Activated naive CD4-positive, alpha-beta T cell treated with anti-CD3 and anti-CD28 coated beads, Interleukin-2, amount 50 U/mL, for 24 hours (primary cell): ENCODE measurements at regions not wholly inside any gene's neighbourhood (a gene's known extent, or its start where the extent isn't known, plus 50 kb on each side); places are given as distances from the start of the nearest gene placed in this dataset.
"Not testable (repeated sequence)": the region's sequence is repeated elsewhere in the genome, so short reads cannot be mapped to it uniquely, and the experiment has no call there.

Experiments
- H3K27ac Mint-ChIP-seq: one replicate; pipeline ENCODE4 v1.8.0; 2021; ENCODE audit warnings: mild to moderate bottlenecking, mixed read lengths
- H3K27me3 Mint-ChIP-seq: one replicate; pipeline ENCODE4 v1.8.0; 2021; ENCODE audit warnings: mixed read lengths
- H3K36me3 Mint-ChIP-seq: one replicate; pipeline ENCODE4 v1.8.0; 2021; ENCODE audit warnings: mixed read lengths
- H3K4me1 Mint-ChIP-seq: one replicate; pipeline ENCODE4 v1.8.0; 2021; ENCODE audit warnings: mixed read lengths
- H3K4me3 Mint-ChIP-seq: one replicate; pipeline ENCODE4 v1.8.0; 2021; ENCODE audit warnings: mild to moderate bottlenecking, mixed read lengths
- H3K9me3 Mint-ChIP-seq: one replicate; pipeline ENCODE4 v1.8.0; 2021; ENCODE audit warnings: mixed read lengths

DNA sequence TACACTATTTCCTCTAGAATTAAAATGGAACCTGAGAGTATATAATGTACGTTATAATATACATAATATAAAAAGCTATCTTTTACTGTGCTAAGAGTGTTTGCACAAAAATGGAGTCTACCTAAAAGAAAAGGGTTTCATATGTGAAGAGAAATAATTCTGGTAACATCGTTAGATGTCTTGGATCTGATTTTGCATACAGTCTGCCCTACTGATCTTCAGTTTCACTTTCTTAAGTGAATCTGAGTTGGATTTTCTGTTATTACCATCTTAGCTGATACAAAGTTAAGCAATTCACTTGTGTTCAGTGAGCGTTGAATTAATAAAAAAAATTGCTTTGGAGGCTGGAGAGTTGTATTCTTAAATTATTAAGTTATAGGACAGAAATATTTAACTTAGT is 502.1 kb upstream of the TMEFF2 start:
- Mint-ChIP-seq H3K36me3 (no peaks in the 10 kb centered on the region), H3K9me3 (no peaks in the 10 kb centered on the region), H3K27me3 (no peaks in the 10 kb centered on the region), H3K4me3 (no peak overlapping the region), H3K4me1 (no peaks in the 10 kb centered on the region), H3K27ac (no peak overlapping the region)

DNA sequence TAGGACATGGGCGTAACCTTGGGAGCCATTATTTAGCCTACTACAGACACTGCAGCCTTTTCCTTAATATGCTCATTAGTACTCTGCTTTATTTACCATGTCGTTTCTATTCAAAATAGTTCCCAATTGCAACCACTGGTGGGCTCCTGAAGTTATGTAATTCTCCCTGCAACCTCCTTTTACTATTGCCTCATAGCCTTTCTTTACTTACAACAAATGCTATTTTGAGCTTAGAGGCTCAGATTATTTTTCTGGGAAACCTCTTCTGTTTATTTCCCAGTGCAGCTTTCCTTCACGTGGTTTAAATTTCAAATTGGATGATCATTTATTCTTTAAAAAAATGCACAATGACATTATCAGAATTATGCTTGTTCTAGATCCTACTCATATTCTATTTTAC is 492.3 kb upstream of the TMEFF2 start:
- Mint-ChIP-seq H3K36me3 (no peaks in the 10 kb centered on the region), H3K4me3 (no peak overlapping the region), H3K27me3 (no peaks in the 10 kb centered on the region), H3K27ac (no peak overlapping the region), H3K4me1 (no peaks in the 10 kb centered on the region), H3K9me3 (no peaks in the 10 kb centered on the region)

DNA sequence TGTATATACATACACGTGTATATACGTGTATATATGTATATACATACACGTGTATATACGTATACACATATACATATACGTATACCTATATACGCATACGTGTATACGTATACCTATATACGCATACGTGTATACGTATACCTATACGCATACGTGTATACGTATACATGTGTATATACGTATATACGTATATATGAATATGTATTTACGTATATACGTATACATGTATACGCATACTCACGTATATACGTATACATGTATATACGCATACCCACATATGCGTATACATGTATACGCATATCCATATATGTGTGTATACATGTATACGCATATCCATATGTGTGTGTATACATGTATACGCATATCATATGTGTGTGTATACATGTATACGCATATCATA is 487.8 kb upstream of the TMEFF2 start:
- not testable (repeated sequence) for H3K27ac Mint-ChIP-seq, H3K4me1 Mint-ChIP-seq, H3K9me3 Mint-ChIP-seq, H3K36me3 Mint-ChIP-seq, H3K27me3 Mint-ChIP-seq, H3K4me3 Mint-ChIP-seq

DNA sequence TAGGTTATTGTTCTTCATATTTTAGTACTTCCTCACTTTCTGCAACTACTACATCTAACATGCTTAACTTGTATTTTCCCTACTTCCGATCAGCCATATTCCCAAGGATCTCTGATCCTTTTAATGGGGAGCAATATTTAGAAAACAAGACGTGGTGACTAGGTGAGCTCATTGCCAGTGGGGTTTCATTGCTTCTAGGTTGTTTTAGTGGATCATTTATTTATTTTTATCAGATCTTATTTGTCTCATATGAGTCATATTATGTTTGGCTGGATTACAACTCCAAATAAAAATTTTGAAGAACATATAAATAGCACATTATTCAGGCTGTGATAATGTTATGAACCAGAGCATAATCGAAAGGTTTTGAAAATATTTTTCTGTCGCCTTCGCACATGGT is 480.9 kb upstream of the TMEFF2 start:
- no peak overlapping the region for H3K27ac Mint-ChIP-seq
- H3K4me3 Mint-ChIP-seq, result no peak overlapping the region
- H3K36me3 Mint-ChIP-seq, result no peaks in the 10 kb centered on the region
- H3K9me3 Mint-ChIP-seq, result no peaks in the 10 kb centered on the region
- no peaks in the 10 kb centered on the region for H3K4me1 Mint-ChIP-seq
- no peaks in the 10 kb centered on the region for H3K27me3 Mint-ChIP-seq

DNA sequence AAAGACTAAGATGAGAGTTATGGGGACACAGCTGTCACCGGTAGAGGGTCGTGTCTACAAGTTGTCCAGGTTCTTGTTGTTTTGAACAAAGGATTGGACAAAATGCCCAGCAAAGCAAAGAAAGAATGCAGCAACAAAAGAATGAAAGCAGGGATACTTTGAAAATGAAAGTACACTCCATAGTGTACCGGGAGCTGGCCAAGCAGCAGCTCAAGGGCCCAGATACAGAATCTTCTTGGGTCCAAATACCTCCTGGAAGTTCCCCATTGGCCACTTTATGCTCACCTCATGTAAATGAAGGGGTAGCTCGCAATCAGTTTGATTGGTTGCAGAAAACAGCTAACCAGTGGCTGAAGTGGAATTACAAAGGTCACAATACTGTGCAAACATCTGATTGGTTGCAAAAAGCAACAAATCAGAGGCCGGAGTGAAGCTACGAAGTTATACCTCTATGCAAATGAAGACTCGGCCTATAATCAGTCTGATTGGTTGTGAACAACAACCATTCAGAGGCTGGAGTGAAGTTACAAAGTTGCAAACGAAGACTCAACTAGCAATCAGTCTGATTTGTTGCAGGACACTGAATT is 474.9 kb upstream of the TMEFF2 start:
- no peaks in the 10 kb centered on the region for H3K36me3 Mint-ChIP-seq
- no peak overlapping the region for H3K4me3 Mint-ChIP-seq
- H3K9me3 Mint-ChIP-seq, result no peaks in the 10 kb centered on the region
- no peaks in the 10 kb centered on the region for H3K4me1 Mint-ChIP-seq
- H3K27ac Mint-ChIP-seq, result no peak overlapping the region
- no peaks in the 10 kb centered on the region for H3K27me3 Mint-ChIP-seq

DNA sequence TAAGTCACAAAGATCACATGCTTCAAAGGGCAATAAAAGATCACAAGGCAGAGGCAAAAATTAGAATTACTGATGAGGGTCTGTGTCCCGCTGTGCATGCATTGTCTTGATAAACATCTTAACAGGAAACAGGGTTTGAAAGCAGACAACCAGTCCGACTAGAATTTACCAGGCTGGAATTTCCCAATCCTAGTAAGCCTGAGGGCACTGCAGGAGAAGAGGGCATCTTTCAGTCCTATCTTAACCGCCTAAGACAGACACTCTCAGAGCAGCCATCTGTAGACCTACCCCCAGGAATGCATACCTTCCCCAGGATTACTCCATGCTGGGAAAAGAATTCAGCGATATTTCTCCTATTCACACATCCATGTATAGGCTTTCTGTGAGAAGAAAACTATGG is 465.8 kb upstream of the TMEFF2 start:
- H3K27me3 Mint-ChIP-seq, H3K4me1 Mint-ChIP-seq, H3K36me3 Mint-ChIP-seq, H3K4me3 Mint-ChIP-seq, H3K27ac Mint-ChIP-seq, H3K9me3 Mint-ChIP-seq: not testable (repeated sequence)

DNA sequence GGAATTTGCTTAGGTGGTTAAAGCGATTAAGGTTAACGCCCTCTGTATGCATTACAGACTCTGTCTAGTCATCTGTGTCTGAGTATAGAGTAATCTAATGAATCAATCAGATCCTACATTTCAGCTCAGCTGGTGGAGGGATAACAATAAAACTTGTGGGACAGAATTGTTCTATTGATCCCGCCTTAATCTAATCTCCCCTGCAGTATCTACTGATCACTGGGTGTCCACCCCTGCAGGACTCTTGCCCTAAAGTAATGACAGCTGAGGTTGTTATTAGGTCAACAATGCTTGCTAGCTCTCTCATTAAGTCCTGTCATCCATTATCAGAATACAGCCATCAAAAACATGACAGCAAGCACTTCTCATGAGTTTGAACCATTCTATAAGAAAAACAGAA is 462.6 kb upstream of the TMEFF2 start:
- Mint-ChIP-seq H3K9me3 (peaks cover 11% of the 10 kb centered on the region), H3K4me1 (no peaks in the 10 kb centered on the region), H3K4me3 (no peak overlapping the region), H3K36me3 (no peaks in the 10 kb centered on the region), H3K27ac (no peak overlapping the region), H3K27me3 (no peaks in the 10 kb centered on the region)

DNA sequence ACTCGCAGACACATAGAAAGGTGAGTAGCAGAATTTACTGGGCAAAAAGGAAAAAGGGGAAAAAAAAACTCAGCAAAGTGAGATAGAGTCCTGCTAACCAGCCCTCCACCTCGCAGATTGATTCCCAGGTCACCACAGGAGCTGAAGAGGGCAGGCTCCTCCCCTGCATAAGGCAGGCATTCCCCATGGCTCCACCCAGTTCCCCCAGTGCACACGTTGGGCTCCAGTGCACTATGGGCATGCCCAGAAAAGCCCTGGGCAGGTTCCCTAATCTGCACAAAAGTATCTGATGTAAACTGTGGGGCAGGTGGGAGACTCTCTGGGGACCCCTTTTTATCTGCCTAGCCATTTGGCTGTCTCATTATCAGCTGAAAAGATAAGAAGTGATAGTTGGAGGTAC is 461.2 kb upstream of the TMEFF2 start:
- H3K27ac Mint-ChIP-seq, result no peak overlapping the region
- H3K36me3 Mint-ChIP-seq, result no peaks in the 10 kb centered on the region
- H3K27me3 Mint-ChIP-seq, result no peaks in the 10 kb centered on the region
- H3K9me3 Mint-ChIP-seq, result peaks cover 11% of the 10 kb centered on the region
- no peaks in the 10 kb centered on the region for H3K4me1 Mint-ChIP-seq
- no peak overlapping the region for H3K4me3 Mint-ChIP-seq

DNA sequence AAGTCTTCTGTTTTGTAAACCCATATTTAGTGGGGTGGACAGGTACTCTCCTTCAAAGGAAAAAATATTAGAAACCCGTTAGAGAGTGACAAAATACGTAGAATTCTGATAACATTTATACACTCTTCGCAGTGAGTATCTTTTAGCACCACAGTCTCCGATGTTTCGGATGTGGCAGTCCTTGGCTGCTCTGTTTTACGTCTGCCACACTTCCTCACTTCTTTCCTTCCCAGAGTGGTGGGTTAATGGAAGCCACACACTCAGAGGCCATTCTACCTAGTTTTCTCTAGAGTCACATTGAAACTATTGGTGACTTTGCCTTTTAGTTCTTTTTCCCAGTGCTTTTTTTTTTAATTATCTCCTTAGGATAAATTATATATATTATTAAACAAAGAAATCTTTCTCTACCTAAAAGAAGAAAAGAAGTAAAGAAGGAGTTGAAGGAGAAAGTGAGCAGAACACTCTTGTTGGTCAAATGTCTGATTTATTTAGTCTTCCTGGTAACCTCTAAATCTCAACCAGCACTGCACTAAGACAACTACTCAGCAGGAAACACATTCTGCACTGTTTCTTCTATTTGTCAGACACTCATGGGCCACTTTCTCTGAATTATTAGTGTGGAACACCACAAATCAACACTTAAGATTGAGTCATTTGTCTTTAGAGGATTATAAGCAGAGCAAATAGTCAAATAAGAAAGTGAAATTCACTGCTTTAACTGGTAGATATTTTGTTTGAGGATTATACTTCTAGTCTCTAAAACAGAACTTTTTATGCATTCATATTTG is 451.3 kb upstream of the TMEFF2 start:
- no peak overlapping the region for H3K27ac Mint-ChIP-seq
- no peaks in the 10 kb centered on the region for H3K27me3 Mint-ChIP-seq
- H3K4me3 Mint-ChIP-seq, result no peak overlapping the region
- no peaks in the 10 kb centered on the region for H3K9me3 Mint-ChIP-seq
- H3K4me1 Mint-ChIP-seq, result no peaks in the 10 kb centered on the region
- H3K36me3 Mint-ChIP-seq, result no peaks in the 10 kb centered on the region

DNA sequence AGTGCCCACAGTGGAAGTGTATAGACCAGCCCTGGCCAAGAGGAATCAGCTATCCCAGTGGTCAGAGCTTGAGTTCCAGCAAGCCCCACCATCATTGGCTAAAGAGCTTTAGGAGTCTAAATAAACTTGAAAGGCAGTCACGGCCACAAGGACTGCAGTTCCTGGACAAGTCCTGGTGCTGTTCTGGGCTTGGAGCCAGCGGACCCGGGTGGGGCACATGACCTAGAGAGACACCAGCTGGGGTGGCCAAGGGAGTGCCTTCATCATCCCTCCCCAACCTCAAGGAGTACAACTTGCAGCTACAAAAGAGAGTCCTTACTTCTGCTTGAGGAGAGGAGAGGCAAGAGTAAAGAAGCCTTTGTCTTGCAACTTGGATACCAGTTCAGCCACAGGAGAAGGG is 439.8 kb upstream of the TMEFF2 start:
- Mint-ChIP-seq H3K9me3 (peaks cover 7% of the 10 kb centered on the region), H3K4me1 (no peaks in the 10 kb centered on the region), H3K4me3 (no peak overlapping the region), H3K27ac (no peak overlapping the region), H3K36me3 (no peaks in the 10 kb centered on the region), H3K27me3 (no peaks in the 10 kb centered on the region)

DNA sequence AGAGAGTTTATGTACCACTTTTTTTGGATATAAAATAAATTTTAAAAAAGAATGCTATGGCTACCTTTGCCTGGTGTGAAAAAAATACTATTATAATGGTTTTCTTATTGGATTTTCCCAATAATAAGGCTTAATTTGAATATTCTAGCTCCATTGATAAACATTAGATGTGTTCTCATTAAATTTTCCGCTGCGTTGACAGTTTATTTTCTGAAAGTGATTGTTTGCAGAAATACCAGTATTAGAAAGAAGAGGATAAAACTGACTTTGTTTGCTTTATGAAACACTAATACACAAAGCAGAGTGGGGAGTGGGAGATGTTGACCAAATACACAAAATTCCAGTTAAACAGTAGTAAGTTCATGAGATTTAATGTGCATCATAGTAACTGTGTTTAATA is 433.3 kb upstream of the TMEFF2 start:
- H3K9me3 Mint-ChIP-seq, result no peaks in the 10 kb centered on the region
- H3K27me3 Mint-ChIP-seq, result no peaks in the 10 kb centered on the region
- H3K27ac Mint-ChIP-seq, result no peak overlapping the region
- H3K4me1 Mint-ChIP-seq, result no peaks in the 10 kb centered on the region
- H3K4me3 Mint-ChIP-seq, result no peak overlapping the region
- H3K36me3 Mint-ChIP-seq, result no peaks in the 10 kb centered on the region

DNA sequence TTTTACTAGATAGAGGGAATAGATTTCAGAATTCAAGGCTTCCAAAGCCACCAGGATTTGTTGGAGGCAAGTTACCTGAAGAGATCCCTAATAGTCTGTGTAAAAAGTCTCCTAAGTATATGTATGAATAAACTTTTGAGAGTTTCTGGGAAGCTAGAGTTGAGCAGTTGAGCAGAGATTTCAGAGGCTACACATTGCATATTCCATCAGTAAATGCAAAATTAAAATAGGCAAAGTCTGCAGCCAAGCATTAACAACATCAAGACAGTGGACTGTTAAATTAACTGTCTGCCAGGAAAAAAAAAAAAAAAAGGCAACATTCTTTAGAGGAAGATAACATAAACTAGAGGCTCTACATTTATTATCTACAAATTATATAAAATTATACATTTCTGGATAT is 420.4 kb upstream of the TMEFF2 start:
- no peak overlapping the region for H3K27ac Mint-ChIP-seq
- H3K36me3 Mint-ChIP-seq, result no peaks in the 10 kb centered on the region
- H3K4me3 Mint-ChIP-seq, result no peak overlapping the region
- H3K27me3 Mint-ChIP-seq, result no peaks in the 10 kb centered on the region
- H3K4me1 Mint-ChIP-seq, result no peaks in the 10 kb centered on the region
- H3K9me3 Mint-ChIP-seq, result no peaks in the 10 kb centered on the region

DNA sequence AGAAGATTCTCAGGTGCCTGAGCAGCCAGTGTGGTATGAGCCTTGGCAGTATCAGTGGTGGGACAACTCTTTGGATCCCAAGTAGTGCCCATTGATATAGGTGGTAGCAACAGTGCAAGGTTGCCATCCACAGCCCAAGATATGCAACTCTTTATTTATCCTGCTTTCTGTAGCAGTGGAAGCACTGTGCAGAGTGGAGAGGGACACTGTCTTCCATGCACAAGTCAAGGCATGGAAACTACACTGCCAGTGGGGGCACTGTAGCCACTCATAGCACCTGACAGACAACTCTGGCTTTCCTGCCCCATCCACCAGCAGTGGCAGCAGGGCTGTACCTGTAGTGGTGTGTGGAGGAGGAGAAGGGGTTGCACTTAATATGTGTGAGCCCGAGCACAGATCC is 409.6 kb upstream of the TMEFF2 start:
- H3K4me3 Mint-ChIP-seq, result no peak overlapping the region

DNA sequence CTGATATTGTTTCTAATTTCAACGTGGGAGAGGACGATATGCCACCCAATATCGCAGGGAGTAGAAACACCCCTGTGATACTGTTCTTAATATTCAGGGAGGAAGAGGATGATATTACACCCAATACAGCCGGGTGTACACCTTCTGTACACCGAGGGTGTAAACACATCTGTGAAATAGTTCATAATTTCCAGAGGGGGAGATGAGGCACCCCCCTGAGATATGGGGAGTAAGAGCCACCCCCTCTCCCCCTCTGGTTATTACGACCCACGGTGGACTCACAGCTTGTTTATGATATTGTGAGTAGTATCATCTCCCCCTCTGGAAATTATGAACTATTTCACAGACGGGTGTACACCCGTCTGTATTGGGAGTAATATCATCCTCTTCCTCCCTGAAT is 403.9 kb upstream of the TMEFF2 start:
- not testable (repeated sequence) for H3K36me3 Mint-ChIP-seq, H3K27ac Mint-ChIP-seq, H3K4me3 Mint-ChIP-seq, H3K27me3 Mint-ChIP-seq, H3K4me1 Mint-ChIP-seq, H3K9me3 Mint-ChIP-seq

More for the DNA sequence above, 409.6 kb upstream of the TMEFF2 start:
- Mint-ChIP-seq H3K4me1 (no peaks in the 10 kb centered on the region), H3K36me3 (no peaks in the 10 kb centered on the region), H3K9me3 (peaks cover 10% of the 10 kb centered on the region), H3K27me3 (no peaks in the 10 kb centered on the region), H3K27ac (no peak overlapping the region)

DNA sequence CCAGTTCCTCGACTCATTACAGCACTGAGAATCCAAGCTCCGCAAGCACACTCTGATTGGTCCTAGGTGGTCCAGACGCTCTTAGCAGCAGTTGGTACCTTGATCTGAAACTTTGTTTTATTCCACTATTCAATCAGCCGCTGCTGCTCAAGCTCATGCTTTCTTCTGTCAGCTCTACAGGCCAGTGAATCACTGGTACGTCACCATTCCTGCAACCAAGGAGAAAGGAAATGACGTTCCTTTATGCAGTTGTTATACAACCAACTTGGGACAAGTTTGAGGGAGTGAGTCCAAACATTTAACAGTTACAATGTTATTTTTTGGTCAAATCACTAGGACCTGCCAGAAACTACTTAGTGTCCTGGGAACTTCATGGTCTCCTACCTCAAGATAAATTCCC is 398.8 kb upstream of the TMEFF2 start:
- H3K9me3 Mint-ChIP-seq, result no peaks in the 10 kb centered on the region
- no peaks in the 10 kb centered on the region for H3K27me3 Mint-ChIP-seq
- H3K4me1 Mint-ChIP-seq, result no peaks in the 10 kb centered on the region
- H3K27ac Mint-ChIP-seq, result no peak overlapping the region
- H3K36me3 Mint-ChIP-seq, result no peaks in the 10 kb centered on the region
- H3K4me3 Mint-ChIP-seq, result no peak overlapping the region

DNA sequence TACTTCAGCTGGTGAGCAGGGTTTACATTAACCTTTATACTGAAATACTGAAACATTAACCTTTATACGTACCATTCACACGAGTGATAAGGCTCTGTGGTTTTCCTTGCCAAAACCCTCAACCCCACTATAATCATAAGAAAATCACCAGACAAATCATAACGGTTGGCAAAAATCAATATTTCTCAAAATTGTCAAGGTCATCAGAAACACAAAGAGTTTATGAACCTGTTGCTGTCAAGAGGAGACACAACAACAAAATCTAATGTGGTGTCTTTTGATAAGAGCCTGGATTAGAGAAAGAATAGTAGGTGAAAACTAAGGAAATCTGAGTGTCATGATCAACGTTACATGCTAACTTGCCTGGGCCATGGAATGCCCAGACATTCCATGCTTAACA is 396.9 kb upstream of the TMEFF2 start:
- Mint-ChIP-seq H3K4me1 (no peaks in the 10 kb centered on the region), H3K27ac (no peak overlapping the region), H3K9me3 (no peaks in the 10 kb centered on the region), H3K27me3 (no peaks in the 10 kb centered on the region), H3K4me3 (no peak overlapping the region), H3K36me3 (no peaks in the 10 kb centered on the region)

DNA sequence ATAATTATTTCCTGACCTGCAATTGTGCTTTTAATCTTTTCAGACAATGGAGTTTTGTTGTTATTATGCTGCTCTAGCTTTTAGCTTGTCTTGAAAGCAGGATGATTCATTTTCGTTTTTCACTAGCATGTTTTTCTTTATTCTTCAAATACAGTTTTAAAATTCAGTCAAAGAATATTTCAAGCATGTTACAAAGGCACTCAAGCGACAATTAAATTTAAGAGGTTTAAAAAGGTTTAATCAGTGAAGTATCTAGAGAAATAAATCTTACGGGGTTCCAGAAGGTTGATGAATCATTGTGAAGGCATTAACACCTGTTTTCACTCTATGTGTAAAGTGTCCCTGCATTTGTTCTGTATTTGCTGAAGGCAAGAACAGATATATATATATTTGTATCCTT is 390.7 kb upstream of the TMEFF2 start:
- H3K4me1 Mint-ChIP-seq, result no peaks in the 10 kb centered on the region
- H3K36me3 Mint-ChIP-seq, result no peaks in the 10 kb centered on the region
- H3K27ac Mint-ChIP-seq, result no peak overlapping the region
- no peak overlapping the region for H3K4me3 Mint-ChIP-seq
- no peaks in the 10 kb centered on the region for H3K27me3 Mint-ChIP-seq
- H3K9me3 Mint-ChIP-seq, result no peaks in the 10 kb centered on the region
